Hematopoietic multipotent progenitor cell treated with erythropoietin and hydrocortisone succinate and interleukin-3 and kit ligand, for 15 days (in vitro differentiated cells): ENCODE measurements at regions not wholly inside any gene's neighbourhood (a gene's known extent, or its start where the extent isn't known, plus 50 kb on each side); places are given as distances from the start of the nearest gene placed in this dataset.

Experiments
- DNase-seq: peaks from one replicate; pipeline ENCODE4 v3.0.0-alpha.2; 2015; ENCODE audit warnings: low spot score

DNA sequence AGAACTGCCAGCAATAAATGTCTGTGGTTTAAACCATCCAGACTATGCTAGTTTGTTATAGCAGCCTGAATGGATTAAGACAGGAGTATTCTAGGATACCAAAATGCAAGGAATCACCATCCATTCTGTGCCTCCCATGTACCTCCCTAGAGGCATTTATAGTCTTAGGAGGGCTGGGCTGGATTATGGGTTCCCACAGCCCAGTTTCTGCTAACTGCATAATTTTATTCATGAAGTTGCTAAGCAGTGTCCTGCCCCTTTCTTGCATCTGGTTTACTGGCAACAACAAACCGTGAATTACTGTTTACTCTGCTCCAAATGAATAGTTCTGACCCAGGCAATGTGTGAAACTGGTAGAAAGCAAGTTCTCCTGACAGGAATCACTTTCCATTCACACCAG, 67.1 kb upstream of the PRKX start:
- DNase-seq = no peak

DNA sequence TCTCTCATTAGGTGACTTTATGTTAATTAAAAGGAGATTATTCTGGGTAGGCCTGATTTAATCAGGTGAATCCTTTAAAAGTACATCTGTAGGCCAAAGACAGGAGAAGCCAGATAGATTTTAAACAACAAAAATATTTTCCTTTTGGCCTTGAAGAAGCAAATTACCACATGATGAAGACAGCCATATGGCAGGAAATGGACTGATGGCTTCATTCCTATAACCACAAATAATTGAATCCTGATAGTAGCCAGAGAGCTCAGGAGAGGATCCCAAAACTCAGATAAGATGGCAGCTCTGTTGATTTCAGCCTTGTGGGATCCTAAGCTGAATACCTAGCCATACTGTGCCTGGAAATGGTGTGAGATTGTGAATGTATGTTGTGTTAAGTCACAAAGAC, 66.1 kb upstream of the PRKX start:
- DNase-seq = no peak

- no peak for DNase-seq
Measured at GRCh38 chrX:3777416-3777815, 64.0 kb upstream of the PRKX start.

- DNase-seq = no peak
Measured at GRCh38 chrX:3771766-3772165, 58.3 kb upstream of the PRKX start.

DNA sequence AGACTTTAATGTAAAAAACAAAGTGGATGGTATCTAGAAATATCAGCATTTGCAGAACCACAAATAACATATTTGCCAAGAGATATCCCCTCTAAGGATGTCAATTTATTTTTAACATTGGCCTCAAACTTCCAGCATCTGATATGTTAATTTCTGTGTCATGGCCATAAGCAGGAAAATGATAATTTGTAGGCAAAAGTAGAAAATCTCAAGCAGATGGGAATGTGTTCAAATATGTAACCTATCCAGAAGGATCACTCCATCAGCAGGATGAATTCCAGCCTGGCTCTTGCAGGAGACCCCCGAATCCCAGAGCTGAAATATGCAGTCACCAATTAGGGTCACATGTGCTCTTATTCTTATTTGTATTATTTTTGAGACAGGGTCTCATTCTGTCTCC, 55.4 kb upstream of the PRKX start:
- no peak for DNase-seq
